Activated naive CD4-positive, alpha-beta T cell treated with anti-CD3 and anti-CD28 coated beads, Interleukin-2, amount 10 ng/mL, durations not matched to agents 7 days and 5 days (primary cell): ENCODE measurements at regions not wholly inside any gene's neighbourhood (a gene's known extent, or its start where the extent isn't known, plus 50 kb on each side); places are given as distances from the start of the nearest gene placed in this dataset.

Experiments
- CTCF ChIA-PET: fragments of 350-600 bp; sonication (Branson Sonifier 250); formaldehyde crosslinking; loops from one replicate; lab custom pipeline; 2021; ENCODE audit warnings: antibody characterized with exemption; lab: Charles Lee
- DNase-seq: peaks from one replicate; pipeline ENCODE4 v3.0.0-alpha.2; 2020
- H3K27ac Mint-ChIP-seq: one replicate; pipeline ENCODE4 v1.8.0; 2021; ENCODE audit warnings: mild to moderate bottlenecking, moderate library complexity, mixed read lengths
- H3K27me3 Mint-ChIP-seq: one replicate; pipeline ENCODE4 v1.8.0; 2021; ENCODE audit warnings: mild to moderate bottlenecking, mixed read lengths
- H3K36me3 Mint-ChIP-seq: one replicate; pipeline ENCODE4 v1.8.0; 2021; ENCODE audit warnings: mixed read lengths
- H3K4me1 Mint-ChIP-seq: one replicate; pipeline ENCODE4 v1.8.0; 2021; ENCODE audit warnings: mixed read lengths
- H3K4me3 Mint-ChIP-seq: one replicate; pipeline ENCODE4 v1.8.0; 2021; ENCODE audit warnings: mild to moderate bottlenecking, moderate library complexity, mixed read lengths
- H3K9me3 Mint-ChIP-seq: one replicate; pipeline ENCODE4 v1.8.0; 2021; ENCODE audit warnings: mixed read lengths

- CTCF ChIA-PET: no interaction called here
- Mint-ChIP-seq H3K9me3 (peaks cover 10% of the 10 kb centered on the region), H3K27me3 (no peaks in the 10 kb centered on the region), H3K27ac (no peak overlapping the region), H3K36me3 (no peaks in the 10 kb centered on the region), H3K4me3 (no peak overlapping the region), H3K4me1 (no peaks in the 10 kb centered on the region)
- no peak for DNase-seq
Observed at GRCh38 chr7:52091996-52092395, 775.4 kb upstream of the COBL start.

GRCh38 chr7:52091101-52091500 is 774.5 kb upstream of the COBL start:
- H3K36me3 Mint-ChIP-seq: no peaks in the 10 kb centered on the region
- peaks cover 8% of the 10 kb centered on the region for H3K9me3 Mint-ChIP-seq
- H3K27me3 Mint-ChIP-seq: no peaks in the 10 kb centered on the region
- no peak for DNase-seq
- no peaks in the 10 kb centered on the region for H3K4me1 Mint-ChIP-seq
- no peak overlapping the region for H3K4me3 Mint-ChIP-seq
- H3K27ac Mint-ChIP-seq: no peak overlapping the region
- CTCF ChIA-PET: no interaction called here

GRCh38 chr7:52088008-52088901 is 771.6 kb upstream of the COBL start:
- DNase-seq: no peak
- peaks cover 8% of the 10 kb centered on the region for H3K9me3 Mint-ChIP-seq
- H3K36me3 Mint-ChIP-seq: no peaks in the 10 kb centered on the region
- H3K4me3 Mint-ChIP-seq: no peak overlapping the region
- no peaks in the 10 kb centered on the region for H3K4me1 Mint-ChIP-seq
- no peaks in the 10 kb centered on the region for H3K27me3 Mint-ChIP-seq
- CTCF ChIA-PET: no interaction called here
- H3K27ac Mint-ChIP-seq: no peak overlapping the region

- no peak for DNase-seq
- H3K27me3 Mint-ChIP-seq: no peaks in the 10 kb centered on the region
- CTCF ChIA-PET: no interaction called here
- no peak overlapping the region for H3K27ac Mint-ChIP-seq
- peaks cover 8% of the 10 kb centered on the region for H3K9me3 Mint-ChIP-seq
- no peak overlapping the region for H3K4me3 Mint-ChIP-seq
- no peaks in the 10 kb centered on the region for H3K36me3 Mint-ChIP-seq
- no peaks in the 10 kb centered on the region for H3K4me1 Mint-ChIP-seq
Observed at GRCh38 chr7:52085610-52086009, 769.0 kb upstream of the COBL start.

GRCh38 chr7:52080493-52080892 is 763.9 kb upstream of the COBL start:
- CTCF ChIA-PET: no interaction called here
- DNase-seq: no peak
- Mint-ChIP-seq H3K4me1 (no peaks in the 10 kb centered on the region), H3K9me3 (peaks cover 13% of the 10 kb centered on the region), H3K4me3 (no peak overlapping the region), H3K27ac (no peak overlapping the region), H3K36me3 (no peaks in the 10 kb centered on the region), H3K27me3 (no peaks in the 10 kb centered on the region)

GRCh38 chr7:52079726-52080125 is 763.1 kb upstream of the COBL start:
- H3K4me3 Mint-ChIP-seq: no peak overlapping the region
- H3K27me3 Mint-ChIP-seq: no peaks in the 10 kb centered on the region
- no peak overlapping the region for H3K27ac Mint-ChIP-seq
- no peak for DNase-seq
- peaks cover 13% of the 10 kb centered on the region for H3K9me3 Mint-ChIP-seq
- H3K4me1 Mint-ChIP-seq: no peaks in the 10 kb centered on the region
- H3K36me3 Mint-ChIP-seq: no peaks in the 10 kb centered on the region
- CTCF ChIA-PET: no interaction called here

GRCh38 chr7:52077571-52077970 is 761.0 kb upstream of the COBL start:
- Mint-ChIP-seq H3K36me3 (no peaks in the 10 kb centered on the region), H3K4me3 (no peak overlapping the region), H3K9me3 (peaks cover 12% of the 10 kb centered on the region), H3K27ac (no peak overlapping the region), H3K4me1 (no peaks in the 10 kb centered on the region), H3K27me3 (no peaks in the 10 kb centered on the region)
- no peak for DNase-seq
- CTCF ChIA-PET: no interaction called here

- CTCF ChIA-PET: no interaction called here
- Mint-ChIP-seq H3K36me3 (no peaks in the 10 kb centered on the region), H3K4me3 (no peak overlapping the region), H3K27me3 (no peaks in the 10 kb centered on the region), H3K4me1 (no peaks in the 10 kb centered on the region), H3K27ac (no peak overlapping the region), H3K9me3 (peaks cover 11% of the 10 kb centered on the region)
- no peak for DNase-seq
Observed at GRCh38 chr7:52074912-52075311, 758.3 kb upstream of the COBL start.

GRCh38 chr7:52074071-52074470 is 757.5 kb upstream of the COBL start:
- Mint-ChIP-seq H3K36me3 (no peaks in the 10 kb centered on the region), H3K27me3 (no peaks in the 10 kb centered on the region), H3K4me1 (no peaks in the 10 kb centered on the region), H3K27ac (no peak overlapping the region), H3K9me3 (peaks cover 11% of the 10 kb centered on the region), H3K4me3 (no peak overlapping the region)
- DNase-seq: no peak
- CTCF ChIA-PET: no interaction called here

GRCh38 chr7:52071744-52072143 is 755.1 kb upstream of the COBL start:
- Mint-ChIP-seq H3K36me3 (no peaks in the 10 kb centered on the region), H3K4me1 (no peaks in the 10 kb centered on the region), H3K4me3 (no peak overlapping the region), H3K9me3 (peaks cover 4% of the 10 kb centered on the region), H3K27me3 (no peaks in the 10 kb centered on the region), H3K27ac (peak overlapping the region; percentile 42)
- CTCF ChIA-PET: no interaction called here
- no peak for DNase-seq

- H3K36me3 Mint-ChIP-seq: no peaks in the 10 kb centered on the region
- H3K27me3 Mint-ChIP-seq: no peaks in the 10 kb centered on the region
- no peaks in the 10 kb centered on the region for H3K9me3 Mint-ChIP-seq
- H3K4me3 Mint-ChIP-seq: no peak overlapping the region
- CTCF ChIA-PET: no interaction called here
- H3K4me1 Mint-ChIP-seq: no peaks in the 10 kb centered on the region
- no peak for DNase-seq
- H3K27ac Mint-ChIP-seq: no peak overlapping the region
Observed at GRCh38 chr7:52064493-52064892, 747.9 kb upstream of the COBL start.

GRCh38 chr7:52061666-52062065 is 745.1 kb upstream of the COBL start:
- Mint-ChIP-seq H3K27ac (no peak overlapping the region), H3K4me1 (no peaks in the 10 kb centered on the region), H3K4me3 (no peak overlapping the region), H3K36me3 (no peaks in the 10 kb centered on the region), H3K9me3 (peaks cover 3% of the 10 kb centered on the region), H3K27me3 (no peaks in the 10 kb centered on the region)
- CTCF ChIA-PET: no interaction called here
- no peak for DNase-seq

- no peak overlapping the region for H3K27ac Mint-ChIP-seq
- H3K4me3 Mint-ChIP-seq: no peak overlapping the region
Observed at GRCh38 chr7:52053525-52053924, 736.9 kb upstream of the COBL start.

GRCh38 chr7:52030722-52031121 is 714.1 kb upstream of the COBL start:
- CTCF ChIA-PET: no interaction called here
- Mint-ChIP-seq H3K36me3 (no peaks in the 10 kb centered on the region), H3K27ac (no peak overlapping the region), H3K4me3 (no peak overlapping the region), H3K4me1 (no peaks in the 10 kb centered on the region), H3K27me3 (no peaks in the 10 kb centered on the region), H3K9me3 (peaks cover 6% of the 10 kb centered on the region)
- DNase-seq: no peak

More at GRCh38 chr7:52053525-52053924, 736.9 kb upstream of the COBL start:
- DNase-seq: no peak
- no peaks in the 10 kb centered on the region for H3K36me3 Mint-ChIP-seq
- no peaks in the 10 kb centered on the region for H3K4me1 Mint-ChIP-seq
- CTCF ChIA-PET: interaction anchor here (0.6 kb wide), 1 partner anchor 54 kb away, joined by 3 read pairs; no protein-coding TSS in a partner anchor
- no peaks in the 10 kb centered on the region for H3K27me3 Mint-ChIP-seq
- H3K9me3 Mint-ChIP-seq: peaks cover 1% of the 10 kb centered on the region

- CTCF ChIA-PET: interaction anchor here (0.6 kb wide), 1 partner anchor 317 kb away, joined by 3 read pairs; no protein-coding TSS in a partner anchor
- H3K27me3 Mint-ChIP-seq: no peaks in the 10 kb centered on the region
- peaks cover 3% of the 10 kb centered on the region for H3K9me3 Mint-ChIP-seq
- no peak for DNase-seq
- no peak overlapping the region for H3K27ac Mint-ChIP-seq
- H3K4me1 Mint-ChIP-seq: no peaks in the 10 kb centered on the region
- H3K4me3 Mint-ChIP-seq: no peak overlapping the region
- no peaks in the 10 kb centered on the region for H3K36me3 Mint-ChIP-seq
Observed at GRCh38 chr7:52026140-52026539, 709.5 kb upstream of the COBL start.
